SK-N-SH (cell line): ENCODE measurements at regions not wholly inside any gene's neighbourhood (a gene's known extent, or its start where the extent isn't known, plus 50 kb on each side); places are given as distances from the start of the nearest gene placed in this dataset.

ENCODE experiments used
- CTCF ChIA-PET: fragments of 300-600, 350-600 bp; formaldehyde crosslinking; extraction: SDS; loops from one replicate; lab custom pipeline; 2021; lab: Yijun Ruan, JAX
- POLR2A ChIA-PET: fragments of 350-600 bp; sonication (Branson Sonifier 250); formaldehyde crosslinking; extraction: SDS; loops from one replicate; lab custom pipeline; 2020; ENCODE audit warnings: antibody characterized with exemption, inconsistent platforms; lab: Yijun Ruan, JAX
- DNase-seq: peaks from one replicate; pipeline ENCODE4 v3.0.0; 2012
- H2AFZ ChIP-seq: fragments of 200-600 bp; sonication (generic); 2 replicates; pipeline ENCODE4 v1.8.1; 2016; ENCODE audit warnings: antibody characterized with exemption, mild to moderate bottlenecking, low read depth
- H3F3A ChIP-seq: fragments of 200-600 bp; sonication (generic); replicated peaks from 2 replicates; pipeline ENCODE3; 2016; ENCODE audit warnings: antibody characterized with exemption, mild to moderate bottlenecking; ENCODE audit not compliant: insufficient read depth
- H3K27ac ChIP-seq, 2 experiments: fragments of 200-500 bp in 1 of 2; fragments of 200-600 bp in 1 of 2; sonication (Bioruptor generic) in 1 of 2; sonication (generic), shearing (Covaris generic) in 1 of 2; 2 replicates each; pipeline versions ENCODE4 v1.5.1 to v1.6.1; 2014 to 2016; ENCODE audit warnings: low read depth in 2 of 2, inconsistent platforms in 1 of 2, low read length in 1 of 2, mild to moderate bottlenecking in 1 of 2, mixed read lengths in 1 of 2
- H3K27me3 ChIP-seq: fragments of 200-600 bp; sonication (generic), shearing (Covaris generic); 2 replicates; pipeline ENCODE4 v1.6.1; 2016; ENCODE audit warnings: mixed run types; ENCODE audit not compliant: insufficient read depth
- H3K36me3 ChIP-seq, 2 experiments: fragments of 200-500 bp in 1 of 2; fragments of 200-600 bp in 1 of 2; sonication (Bioruptor generic) in 1 of 2; sonication (generic) in 1 of 2; replicated peaks in 1 of 2; 2 replicates each; pipeline versions ENCODE3 to v1.5.1; 2014 to 2016; ENCODE audit warnings: low read length in 1 of 2, mild to moderate bottlenecking in 1 of 2; ENCODE audit not compliant: insufficient read depth in 2 of 2, control insufficient read depth in 1 of 2
- H3K4me1 ChIP-seq, 2 experiments: fragments of 200-500 bp in 1 of 2; fragments of 200-600 bp in 1 of 2; sonication (Bioruptor generic) in 1 of 2; sonication (generic), shearing (Covaris generic) in 1 of 2; 2 replicates each; pipeline versions ENCODE4 v1.5.1 to v1.6.1; 2014 to 2016; ENCODE audit warnings: low read depth in 1 of 2, low read length in 1 of 2, mixed run types in 1 of 2; ENCODE audit not compliant: insufficient read depth in 2 of 2, control insufficient read depth in 1 of 2
- H3K4me2 ChIP-seq: fragments of 200-600 bp; sonication (generic), shearing (Covaris generic); 2 replicates; pipeline ENCODE4 v1.6.1; 2017; ENCODE audit warnings: mixed run types
- H3K4me3 ChIP-seq, 2 experiments: fragments of 200-500 bp in 1 of 2; fragments of 200-600 bp in 1 of 2; sonication (Bioruptor generic) in 1 of 2; sonication (generic), shearing (Covaris generic) in 1 of 2; 2 replicates each; pipeline versions ENCODE4 v1.5.1 to v1.8.1; 2014 to 2016; ENCODE audit warnings: low read depth in 2 of 2, inconsistent platforms in 1 of 2, low read length in 1 of 2, mild to moderate bottlenecking in 1 of 2, mixed read lengths in 1 of 2, moderate library complexity in 1 of 2
- H3K79me2 ChIP-seq: fragments of 200-600 bp; sonication (generic); 2 replicates; pipeline ENCODE4 v1.8.1; 2017; ENCODE audit warnings: mild to moderate bottlenecking; ENCODE audit not compliant: insufficient read depth
- H3K9ac ChIP-seq: fragments of 200-600 bp; sonication (generic); 2 replicates; pipeline ENCODE4 v1.6.1; 2017; ENCODE audit warnings: mixed run types
- H3K9me2 ChIP-seq: fragments of 200-600 bp; sonication (generic); 2 replicates; pipeline ENCODE4 v1.6.1; 2017; ENCODE audit warnings: mixed run types
- H3K9me3 ChIP-seq: fragments of 200-600 bp; sonication (generic); 2 replicates; pipeline ENCODE4 v1.6.1; 2017; ENCODE audit warnings: mixed run types, mild to moderate bottlenecking, moderate library complexity
- H4K20me1 ChIP-seq: fragments of 200-600 bp; sonication (generic); 2 replicates; pipeline ENCODE4 v1.6.1; 2017; ENCODE audit warnings: mild to moderate bottlenecking, mixed run types; ENCODE audit not compliant: insufficient read depth
- FOXJ3 ChIP-seq: sonication (generic); formaldehyde crosslinking; IDR thresholded peaks from 2 replicates; pipeline ENCODE4 v1.5.1; 2020; ENCODE audit warnings: mild to moderate bottlenecking, missing genetic modification reagents
- JUND ChIP-seq: IDR thresholded peaks from 2 replicates; pipeline ENCODE4 v1.4.0; 2012
- NFIC ChIP-seq: IDR thresholded peaks from 2 replicates; pipeline ENCODE4 v1.4.0; 2012; ENCODE audit warnings: borderline replicate concordance
- NRF1 ChIP-seq: IDR thresholded peaks from 2 replicates; pipeline ENCODE4 v1.6.1; 2012; ENCODE audit warnings: low read depth, mild to moderate bottlenecking, low read length
- RAD21 ChIP-seq: IDR thresholded peaks from 2 replicates; pipeline ENCODE4 v1.6.1; 2012; ENCODE audit warnings: mild to moderate bottlenecking, low read length
- RCOR1 ChIP-seq: fragments of 150-350 bp; IDR thresholded peaks from 2 replicates; pipeline ENCODE4 v1.6.1; 2017; ENCODE audit warnings: antibody characterized with exemption, low read length
- RXRA ChIP-seq: IDR thresholded peaks from 2 replicates; pipeline ENCODE4 v1.4.0; 2012; ENCODE audit warnings: low read depth, mild to moderate bottlenecking, borderline replicate concordance
- WGBS: methylation state at CpG from one replicate; pipeline ENCODE4 v1.1.6; 2017; ENCODE audit warnings: low lambda C conversion rate; 5-methylcytosine and 5-hydroxymethylcytosine counted together
- TF ChIP-seq, protein P1 (sequence below): IDR thresholded peaks from 2 replicates; pipeline ENCODE4 v1.4.0; 2012; ENCODE audit warnings: low read depth, borderline replicate concordance

DNA sequence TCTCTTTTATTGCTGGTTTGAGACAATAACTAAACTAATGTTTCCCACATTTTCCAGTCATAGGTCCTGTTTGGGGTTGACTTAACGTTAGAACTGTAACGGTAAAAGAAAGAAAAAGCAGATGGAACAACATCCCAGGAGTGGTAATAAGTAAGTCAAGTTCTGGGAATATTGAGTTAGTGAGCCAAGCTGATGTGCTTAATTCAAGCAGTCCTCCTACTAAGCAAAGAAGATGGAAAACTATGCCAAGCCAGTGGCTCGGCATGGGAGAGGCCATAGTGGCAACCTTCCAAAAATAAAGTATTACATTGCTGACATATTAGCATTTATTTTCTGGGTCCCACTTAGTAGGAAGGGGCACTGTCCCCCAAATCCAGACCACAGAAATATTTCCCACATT, 161.7 kb upstream of the CDH5 start:
- no peaks in the 10 kb centered on the region for H4K20me1 ChIP-seq
- no peaks in the 10 kb centered on the region for H3K9me2 ChIP-seq
- 61% methylated on average over 3 of the region's 3 CpGs for WGBS
- ChIA-PET POLR2A (no interaction called here), CTCF (no interaction called here)
- H2AFZ ChIP-seq, result no peak overlapping the region
- H3K27ac ChIP-seq, result no peak overlapping the region
- no peaks in the 10 kb centered on the region for H3K9me3 ChIP-seq
- H3K27me3 ChIP-seq, result no peaks in the 10 kb centered on the region
- TF ChIP-seq NFIC, result no peak
- no peak for TF ChIP-seq JUND
- no peaks in the 10 kb centered on the region for H3K36me3 ChIP-seq
- no peaks in the 10 kb centered on the region for H3K79me2 ChIP-seq
- H3K9ac ChIP-seq, result no peak overlapping the region
- no peak overlapping the region for H3K4me3 ChIP-seq
- H3K4me2 ChIP-seq, result no peak overlapping the region
- peaks cover 0 to 5% of the 10 kb centered on the region in 2 experiments; a peak in 2 of 4 replicates for H3K4me1 ChIP-seq
- no peaks in the 10 kb centered on the region for H3F3A ChIP-seq
- no peak for DNase-seq

- POLR2A ChIA-PET, result no interaction called here
- no peak for DNase-seq
Measured at GRCh38 chr16:66203476-66203875, 163.0 kb upstream of the CDH5 start.

DNA sequence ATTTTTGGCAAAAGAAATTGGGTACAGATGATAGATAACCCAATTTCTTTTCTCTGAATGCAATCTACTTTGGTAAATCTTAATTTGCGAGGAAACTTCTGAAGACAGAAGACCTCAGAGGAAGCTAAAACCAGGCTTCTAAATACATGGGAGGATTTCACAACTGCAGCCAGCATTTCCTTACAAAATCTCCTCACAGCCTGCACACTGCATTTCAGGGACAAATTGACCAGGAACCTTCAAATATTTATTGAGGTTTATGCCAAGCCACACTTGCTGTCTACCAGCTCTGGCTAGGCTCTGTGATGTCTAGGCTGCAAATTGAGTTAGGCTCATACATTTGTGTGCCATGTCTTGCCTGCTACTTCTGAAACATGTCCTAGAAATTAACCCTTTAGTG, 167.3 kb upstream of the CDH5 start:
- Histone ChIP-seq H3K4me3 (no peak overlapping the region), H2AFZ (no peak overlapping the region), H3K79me2 (no peaks in the 10 kb centered on the region), H3K4me2 (no peak overlapping the region), H3K9me3 (no peaks in the 10 kb centered on the region), H3K4me1 (no peaks in the 10 kb centered on the region; a peak in 1 of 4 replicates), H3K9ac (no peak overlapping the region), H3K27ac (no peak overlapping the region), H3K9me2 (no peaks in the 10 kb centered on the region), H4K20me1 (no peaks in the 10 kb centered on the region), H3K36me3 (no peaks in the 10 kb centered on the region), H3F3A (no peaks in the 10 kb centered on the region)
- CTCF ChIA-PET, result no interaction called here
- no peak for DNase-seq
- POLR2A ChIA-PET, result no interaction called here
- 84% methylated on average over 1 of the region's 1 CpG for WGBS
- TF ChIP-seq RAD21 (no peak), FOXJ3 (CRISPR knock-in tag) (no peak), RXRA (no peak)
- TF ChIP-seq, protein P1, sequence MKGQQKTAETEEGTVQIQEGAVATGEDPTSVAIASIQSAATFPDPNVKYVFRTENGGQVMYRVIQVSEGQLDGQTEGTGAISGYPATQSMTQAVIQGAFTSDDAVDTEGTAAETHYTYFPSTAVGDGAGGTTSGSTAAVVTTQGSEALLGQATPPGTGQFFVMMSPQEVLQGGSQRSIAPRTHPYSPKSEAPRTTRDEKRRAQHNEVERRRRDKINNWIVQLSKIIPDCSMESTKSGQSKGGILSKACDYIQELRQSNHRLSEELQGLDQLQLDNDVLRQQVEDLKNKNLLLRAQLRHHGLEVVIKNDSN, result no peak
- TF ChIP-seq, all 33 proteins: peak for 0
- no peaks in the 10 kb centered on the region for H3K27me3 ChIP-seq

More at GRCh38 chr16:66203476-66203875, 163.0 kb upstream of the CDH5 start:
- WGBS, result 44% methylated on average over 3 of the region's 4 CpGs
- no peak overlapping the region for H3K4me3 ChIP-seq
- no peaks in the 10 kb centered on the region for H3K27me3 ChIP-seq
- no peak overlapping the region for H3K9ac ChIP-seq
- no peak overlapping the region for H2AFZ ChIP-seq
- no peaks in the 10 kb centered on the region for H3K79me2 ChIP-seq
- no peak for TF ChIP-seq RAD21
- no peak for TF ChIP-seq RCOR1
- no peak for TF ChIP-seq NFIC
- no peak for TF ChIP-seq NRF1
- TF ChIP-seq FOXJ3 (CRISPR knock-in tag), result no peak
- TF ChIP-seq, all 33 proteins: peak for 0
- no peaks in the 10 kb centered on the region for H4K20me1 ChIP-seq
- H3K4me2 ChIP-seq, result no peak overlapping the region
- H3F3A ChIP-seq, result no peaks in the 10 kb centered on the region
- no peak overlapping the region for H3K27ac ChIP-seq
- no peaks in the 10 kb centered on the region for H3K9me3 ChIP-seq
- H3K4me1 ChIP-seq, result peaks cover 0 to 5% of the 10 kb centered on the region in 2 experiments; a peak in 2 of 4 replicates
- CTCF ChIA-PET, result no interaction called here
- H3K36me3 ChIP-seq, result no peaks in the 10 kb centered on the region
- H3K9me2 ChIP-seq, result no peaks in the 10 kb centered on the region
